HepG2 (cell line): ENCODE measurements at regions not wholly inside any gene's neighbourhood (a gene's known extent, or its start where the extent isn't known, plus 50 kb on each side); places are given as distances from the start of the nearest gene placed in this dataset.

Experiments
- ATAC-seq: fragments of 200-7000 bp; cut with Tn5 transposase; 3 replicates; pipeline ENCODE4 v1.9.1; 2020; ENCODE audit warnings: mild to moderate bottlenecking, moderate library complexity
- BruUV-seq: library from RNA; stranded (reverse); fragments of 400-500 nt; replicated peaks from 2 replicates; lab custom pipeline; 2021; lab: Mats Ljungman, UMichigan
- CTCF ChIA-PET: fragments of 300-600 bp; formaldehyde crosslinking; extraction: SDS; loops from one replicate; lab custom pipeline; 2021; ENCODE audit warnings: low total read pairs, inconsistent platforms, low intra/inter-chr PET ratio; lab: Yijun Ruan, JAX
- POLR2A ChIA-PET: fragments of 350-600 bp; sonication (Branson Sonifier 250); formaldehyde crosslinking; loops from one replicate; lab custom pipeline; 2020; ENCODE audit warnings: antibody characterized with exemption, inconsistent platforms; lab: Yijun Ruan, JAX
- DNase-seq: peaks from one replicate; pipeline ENCODE4 v3.0.0-alpha.2; 2015; ENCODE audit warnings: low spot score
- FAIRE-seq: peaks from 3 replicates; lab custom pipeline; 2011; peaks lifted over from hg19 to GRCh38; lab: Jason Lieb, UNC
- H2AFZ ChIP-seq: one replicate; pipeline ENCODE4 v1.6.1; 2011; ENCODE audit warnings: low read length, inconsistent platforms
- H3K27ac ChIP-seq: fragments of 300-600 bp; 3 replicates; pipeline ENCODE4 v1.8.0; 2011; ENCODE audit warnings: mixed run types, mild to moderate bottlenecking, mixed read lengths, low read length, inconsistent platforms; ENCODE audit not compliant: insufficient read depth; ENCODE audit errors: extremely low read length
- H3K27me3 ChIP-seq, 2 experiments: fragments of 200-600 bp in 1 of 2; 2 replicates in 1 of 2; 3 replicates in 1 of 2; pipeline versions ENCODE4 v1.6.0 to v1.8.0; 2011; ENCODE audit warnings: low read length in 2 of 2, mild to moderate bottlenecking in 2 of 2, moderate library complexity in 2 of 2, inconsistent platforms in 1 of 2; ENCODE audit not compliant: insufficient read depth in 2 of 2, control insufficient read depth in 1 of 2
- H3K36me3 ChIP-seq, 2 experiments: fragments of 200-600 bp in 1 of 2; replicated peaks in 1 of 2; 2 replicates in 1 of 2; 3 replicates in 1 of 2; pipeline versions ENCODE4 v1.5.1 to v1.8.0; 2011; ENCODE audit warnings: low read length in 2 of 2, inconsistent platforms in 1 of 2; ENCODE audit not compliant: insufficient read depth in 2 of 2, control insufficient read depth in 1 of 2
- H3K4me1 ChIP-seq: 2 replicates; pipeline ENCODE4 v1.5.1; 2012; ENCODE audit warnings: low read length, inconsistent platforms; ENCODE audit not compliant: insufficient read depth
- H3K4me2 ChIP-seq: 2 replicates; pipeline ENCODE4 v1.6.0; 2011; ENCODE audit warnings: low read depth, low read length, inconsistent platforms
- H3K4me3 ChIP-seq, 3 experiments: fragments of 200-600 bp in 1 of 3; sonication (generic), shearing (Covaris generic) in 1 of 3; replicated peaks in 1 of 3; 2 replicates each; pipeline ENCODE4 v1.5.1; 2011 to 2016; ENCODE audit warnings: low read length in 3 of 3, inconsistent platforms in 2 of 3, low read depth in 2 of 3, mild to moderate bottlenecking in 2 of 3, control low read depth in 1 of 3, mixed read lengths in 1 of 3; ENCODE audit not compliant: insufficient read depth in 1 of 3
- H3K79me2 ChIP-seq: one replicate; pipeline ENCODE4 v1.6.1; 2011; ENCODE audit warnings: low read length, inconsistent platforms; ENCODE audit not compliant: insufficient read depth
- H3K9ac ChIP-seq: 2 replicates; pipeline ENCODE4 v1.6.0; 2011; ENCODE audit warnings: mild to moderate bottlenecking, low read depth, low read length, inconsistent platforms; ENCODE audit not compliant: insufficient read depth
- H3K9me3 ChIP-seq: 2 replicates; pipeline ENCODE4 v1.5.1; 2012; ENCODE audit warnings: mild to moderate bottlenecking, low read length
- H4K20me1 ChIP-seq: 2 replicates; pipeline ENCODE4 v1.6.0; 2011; ENCODE audit warnings: inconsistent platforms, mild to moderate bottlenecking, low read length, moderate library complexity; ENCODE audit not compliant: insufficient read depth
- ATRX ChIP-seq: sonication (generic); formaldehyde crosslinking; IDR thresholded peaks from 2 replicates; pipeline ENCODE4 v1.4.0; 2020; ENCODE audit warnings: missing genetic modification reagents, borderline replicate concordance
- CEBPB ChIP-seq: IDR thresholded peaks from 2 replicates; pipeline ENCODE4 v1.6.1; 2011; ENCODE audit warnings: low read depth, low read length, improper control_type of control experiment, borderline replicate concordance
- MAZ ChIP-seq, 2 experiments: sonication (generic) in 1 of 2; formaldehyde crosslinking in 1 of 2; IDR thresholded peaks; 2 replicates each; pipeline versions ENCODE4 v1.5.0 to v1.6.1; 2012 to 2020; ENCODE audit warnings: low read depth in 2 of 2, mild to moderate bottlenecking in 2 of 2, borderline replicate concordance in 1 of 2, improper control_type of control experiment in 1 of 2, low read length in 1 of 2, missing genetic modification reagents in 1 of 2, moderate library complexity in 1 of 2
- ONECUT2 ChIP-seq: sonication (generic); formaldehyde crosslinking; IDR thresholded peaks from 2 replicates; pipeline ENCODE4 v1.4.0; 2020; ENCODE audit warnings: missing genetic modification reagents
- PCBP1 ChIP-seq: fragments of 200-400 bp; formaldehyde crosslinking; IDR thresholded peaks from 2 replicates; pipeline ENCODE4 v1.6.1; 2017; ENCODE audit warnings: mild to moderate bottlenecking, low read depth, low read length, borderline replicate concordance
- RFX1 ChIP-seq: fragments of 450-650 bp; IDR thresholded peaks from 2 replicates; pipeline ENCODE4 v1.6.1; 2017
- ZNF672 ChIP-seq: sonication (generic); formaldehyde crosslinking; IDR thresholded peaks from 2 replicates; pipeline ENCODE4 v1.8.1; 2022; ENCODE audit warnings: missing genetic modification reagents
- ZNF841 ChIP-seq: sonication (generic); formaldehyde crosslinking; IDR thresholded peaks from 2 replicates; pipeline ENCODE4 v1.8.1; 2023; ENCODE audit warnings: missing genetic modification reagents, borderline replicate concordance
- WGBS: methylation state at CpG from one replicate; pipeline ENCODE4 v1.1.6; 2017; ENCODE audit warnings: low lambda C conversion rate; 5-methylcytosine and 5-hydroxymethylcytosine counted together
- in situ Hi-C: cut with HindIII; loops from 2 replicates; pipeline ENCODE4 v1.10.0; 2017; ENCODE audit warnings: low pct_unique_long_range_greater_than_20kb; ENCODE audit not compliant: extremely low pct_ligation_motif_present
- intact Hi-C: fragments of 100-400 bp; cut with micrococcal nuclease; formaldehyde crosslinking; loops from one replicate; pipeline ENCODE4 v1.10.0; 2022; ENCODE audit not compliant: unreplicated experiment
- TF ChIP-seq, protein P1 (sequence below): sonication (generic); formaldehyde crosslinking; conservative IDR thresholded peaks from 2 replicates; pipeline ENCODE4 v1.4.0; 2020; ENCODE audit warnings: mild to moderate bottlenecking, missing genetic modification reagents, moderate library complexity
- TF ChIP-seq, protein P2 (sequence below): sonication (generic); formaldehyde crosslinking; IDR thresholded peaks from 2 replicates; pipeline ENCODE4 v1.4.0; 2020; ENCODE audit warnings: missing genetic modification reagents
- TF ChIP-seq, protein P3 (sequence below): IDR thresholded peaks from 2 replicates; pipeline ENCODE4 v1.6.1; 2018; ENCODE audit warnings: missing genetic modification reagents
- TF ChIP-seq, protein P4 (sequence below): IDR thresholded peaks from 2 replicates; pipeline ENCODE4 v1.6.1; 2016; ENCODE audit warnings: missing genetic modification reagents, missing compliant biosample characterization
- TF ChIP-seq, protein P5 (sequence below): sonication (generic); formaldehyde crosslinking; IDR thresholded peaks from 2 replicates; pipeline ENCODE4 v1.4.0; 2020; ENCODE audit warnings: mild to moderate bottlenecking, missing genetic modification reagents
- TF ChIP-seq, protein P6 (sequence below): sonication (generic); formaldehyde crosslinking; IDR thresholded peaks from 2 replicates; pipeline ENCODE4 v1.5.0; 2020; ENCODE audit warnings: missing genetic modification reagents

DNA sequence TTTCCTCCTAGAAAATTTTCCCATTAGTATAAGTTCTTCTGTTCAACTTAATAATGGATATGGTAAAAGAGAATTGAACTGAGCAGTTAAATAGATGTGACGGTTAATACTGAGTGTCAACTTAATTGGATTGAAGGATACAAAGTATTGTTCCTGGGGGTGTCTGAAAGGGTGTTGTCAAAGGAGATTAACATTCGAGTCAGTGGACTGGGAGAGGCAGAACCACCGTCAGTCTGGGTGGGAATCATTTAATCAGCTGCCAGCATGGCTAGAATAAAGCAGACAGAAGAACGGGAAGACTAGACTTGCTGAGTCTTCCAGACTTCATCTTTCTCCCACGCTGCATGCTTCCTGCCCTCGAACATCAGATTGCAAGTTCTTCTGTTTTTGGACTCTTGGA is 689.6 kb upstream of the CDH10 start (continued):
- TF ChIP-seq, protein P1, sequence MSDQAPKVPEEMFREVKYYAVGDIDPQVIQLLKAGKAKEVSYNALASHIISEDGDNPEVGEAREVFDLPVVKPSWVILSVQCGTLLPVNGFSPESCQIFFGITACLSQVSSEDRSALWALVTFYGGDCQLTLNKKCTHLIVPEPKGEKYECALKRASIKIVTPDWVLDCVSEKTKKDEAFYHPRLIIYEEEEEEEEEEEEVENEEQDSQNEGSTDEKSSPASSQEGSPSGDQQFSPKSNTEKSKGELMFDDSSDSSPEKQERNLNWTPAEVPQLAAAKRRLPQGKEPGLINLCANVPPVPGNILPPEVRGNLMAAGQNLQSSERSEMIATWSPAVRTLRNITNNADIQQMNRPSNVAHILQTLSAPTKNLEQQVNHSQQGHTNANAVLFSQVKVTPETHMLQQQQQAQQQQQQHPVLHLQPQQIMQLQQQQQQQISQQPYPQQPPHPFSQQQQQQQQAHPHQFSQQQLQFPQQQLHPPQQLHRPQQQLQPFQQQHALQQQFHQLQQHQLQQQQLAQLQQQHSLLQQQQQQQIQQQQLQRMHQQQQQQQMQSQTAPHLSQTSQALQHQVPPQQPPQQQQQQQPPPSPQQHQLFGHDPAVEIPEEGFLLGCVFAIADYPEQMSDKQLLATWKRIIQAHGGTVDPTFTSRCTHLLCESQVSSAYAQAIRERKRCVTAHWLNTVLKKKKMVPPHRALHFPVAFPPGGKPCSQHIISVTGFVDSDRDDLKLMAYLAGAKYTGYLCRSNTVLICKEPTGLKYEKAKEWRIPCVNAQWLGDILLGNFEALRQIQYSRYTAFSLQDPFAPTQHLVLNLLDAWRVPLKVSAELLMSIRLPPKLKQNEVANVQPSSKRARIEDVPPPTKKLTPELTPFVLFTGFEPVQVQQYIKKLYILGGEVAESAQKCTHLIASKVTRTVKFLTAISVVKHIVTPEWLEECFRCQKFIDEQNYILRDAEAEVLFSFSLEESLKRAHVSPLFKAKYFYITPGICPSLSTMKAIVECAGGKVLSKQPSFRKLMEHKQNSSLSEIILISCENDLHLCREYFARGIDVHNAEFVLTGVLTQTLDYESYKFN (CRISPR knock-in tag) = no peak
- TF ChIP-seq, protein P2, sequence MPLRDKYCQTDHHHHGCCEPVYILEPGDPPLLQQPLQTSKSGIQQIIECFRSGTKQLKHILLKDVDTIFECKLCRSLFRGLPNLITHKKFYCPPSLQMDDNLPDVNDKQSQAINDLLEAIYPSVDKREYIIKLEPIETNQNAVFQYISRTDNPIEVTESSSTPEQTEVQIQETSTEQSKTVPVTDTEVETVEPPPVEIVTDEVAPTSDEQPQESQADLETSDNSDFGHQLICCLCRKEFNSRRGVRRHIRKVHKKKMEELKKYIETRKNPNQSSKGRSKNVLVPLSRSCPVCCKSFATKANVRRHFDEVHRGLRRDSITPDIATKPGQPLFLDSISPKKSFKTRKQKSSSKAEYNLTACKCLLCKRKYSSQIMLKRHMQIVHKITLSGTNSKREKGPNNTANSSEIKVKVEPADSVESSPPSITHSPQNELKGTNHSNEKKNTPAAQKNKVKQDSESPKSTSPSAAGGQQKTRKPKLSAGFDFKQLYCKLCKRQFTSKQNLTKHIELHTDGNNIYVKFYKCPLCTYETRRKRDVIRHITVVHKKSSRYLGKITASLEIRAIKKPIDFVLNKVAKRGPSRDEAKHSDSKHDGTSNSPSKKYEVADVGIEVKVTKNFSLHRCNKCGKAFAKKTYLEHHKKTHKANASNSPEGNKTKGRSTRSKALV = no peak

DNA sequence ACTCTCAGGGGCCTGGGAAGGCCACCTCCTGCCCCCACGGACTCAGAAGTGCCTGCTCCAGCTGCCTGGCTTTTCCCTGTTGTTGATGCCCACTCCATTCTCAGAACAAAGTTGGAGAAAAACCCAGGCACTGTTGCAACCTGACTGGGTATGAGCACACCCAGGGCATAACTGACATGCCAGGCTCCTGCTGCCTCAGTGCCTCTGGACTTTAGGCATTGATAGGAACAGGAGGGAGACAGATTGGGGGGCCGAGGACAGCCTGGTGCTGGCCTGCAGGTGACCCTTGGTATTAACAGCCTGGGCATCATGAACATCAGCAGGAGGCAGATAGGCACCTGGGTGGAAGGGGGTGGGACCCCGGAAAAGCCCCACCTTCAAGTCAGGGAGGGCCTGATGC is 685.9 kb upstream of the CDH10 start:
- no peak overlapping the region for H3K9ac ChIP-seq
- DNase-seq (no peak), FAIRE-seq (no peak), ATAC-seq (no peak)
- H2AFZ ChIP-seq = no peak overlapping the region
- no peaks in the 10 kb centered on the region for H3K79me2 ChIP-seq
- H3K27ac ChIP-seq = no peak overlapping the region
- no peaks in the 10 kb centered on the region; a peak in 1 of 5 replicates for H3K27me3 ChIP-seq
- no peak overlapping the region for H3K4me3 ChIP-seq
- in situ Hi-C loops = no loop called here
- 0% methylated on average over 2 of the region's 3 CpGs for WGBS
- intact Hi-C loops = no loop called here
- peaks cover 21% of the 10 kb centered on the region; the same call in 1 of the 2 replicates for H3K9me3 ChIP-seq
- no TSS peak for BruUV-seq
- H3K4me1 ChIP-seq = no peaks in the 10 kb centered on the region
- H3K36me3 ChIP-seq = no peaks in the 10 kb centered on the region
- no peaks in the 10 kb centered on the region for H4K20me1 ChIP-seq
- ChIA-PET CTCF (no interaction called here), POLR2A (no interaction called here)
- H3K4me2 ChIP-seq = no peak overlapping the region
- TF ChIP-seq CEBPB (no peak), ZNF672 (CRISPR knock-in tag) (no peak), ATRX (CRISPR knock-in tag) (no peak), RFX1 (no peak), ZNF841 (no peak), PCBP1 (no peak), ONECUT2 (CRISPR knock-in tag) (no peak), MAZ (IDR thresholded peaks at IDR 0.05; ENCODE audit: borderline replicate concordance, low read depth, low read length) (no peak), MAZ (CRISPR knock-in tag; IDR thresholded peaks at IDR 0.05; ENCODE audit: low read depth) (no peak)
- TF ChIP-seq, protein P3, sequence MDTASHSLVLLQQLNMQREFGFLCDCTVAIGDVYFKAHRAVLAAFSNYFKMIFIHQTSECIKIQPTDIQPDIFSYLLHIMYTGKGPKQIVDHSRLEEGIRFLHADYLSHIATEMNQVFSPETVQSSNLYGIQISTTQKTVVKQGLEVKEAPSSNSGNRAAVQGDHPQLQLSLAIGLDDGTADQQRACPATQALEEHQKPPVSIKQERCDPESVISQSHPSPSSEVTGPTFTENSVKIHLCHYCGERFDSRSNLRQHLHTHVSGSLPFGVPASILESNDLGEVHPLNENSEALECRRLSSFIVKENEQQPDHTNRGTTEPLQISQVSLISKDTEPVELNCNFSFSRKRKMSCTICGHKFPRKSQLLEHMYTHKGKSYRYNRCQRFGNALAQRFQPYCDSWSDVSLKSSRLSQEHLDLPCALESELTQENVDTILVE (CRISPR knock-in tag) = no peak
- TF ChIP-seq, protein P4, sequence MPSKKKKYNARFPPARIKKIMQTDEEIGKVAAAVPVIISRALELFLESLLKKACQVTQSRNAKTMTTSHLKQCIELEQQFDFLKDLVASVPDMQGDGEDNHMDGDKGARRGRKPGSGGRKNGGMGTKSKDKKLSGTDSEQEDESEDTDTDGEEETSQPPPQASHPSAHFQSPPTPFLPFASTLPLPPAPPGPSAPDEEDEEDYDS = no peak
- TF ChIP-seq, protein P5, sequence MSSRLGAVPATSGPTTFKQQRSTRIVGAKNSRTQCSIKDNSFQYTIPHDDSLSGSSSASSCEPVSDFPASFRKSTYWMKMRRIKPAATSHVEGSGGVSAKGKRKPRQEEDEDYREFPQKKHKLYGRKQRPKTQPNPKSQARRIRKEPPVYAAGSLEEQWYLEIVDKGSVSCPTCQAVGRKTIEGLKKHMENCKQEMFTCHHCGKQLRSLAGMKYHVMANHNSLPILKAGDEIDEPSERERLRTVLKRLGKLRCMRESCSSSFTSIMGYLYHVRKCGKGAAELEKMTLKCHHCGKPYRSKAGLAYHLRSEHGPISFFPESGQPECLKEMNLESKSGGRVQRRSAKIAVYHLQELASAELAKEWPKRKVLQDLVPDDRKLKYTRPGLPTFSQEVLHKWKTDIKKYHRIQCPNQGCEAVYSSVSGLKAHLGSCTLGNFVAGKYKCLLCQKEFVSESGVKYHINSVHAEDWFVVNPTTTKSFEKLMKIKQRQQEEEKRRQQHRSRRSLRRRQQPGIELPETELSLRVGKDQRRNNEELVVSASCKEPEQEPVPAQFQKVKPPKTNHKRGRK (CRISPR knock-in tag) = no peak
- TF ChIP-seq, protein P6, sequence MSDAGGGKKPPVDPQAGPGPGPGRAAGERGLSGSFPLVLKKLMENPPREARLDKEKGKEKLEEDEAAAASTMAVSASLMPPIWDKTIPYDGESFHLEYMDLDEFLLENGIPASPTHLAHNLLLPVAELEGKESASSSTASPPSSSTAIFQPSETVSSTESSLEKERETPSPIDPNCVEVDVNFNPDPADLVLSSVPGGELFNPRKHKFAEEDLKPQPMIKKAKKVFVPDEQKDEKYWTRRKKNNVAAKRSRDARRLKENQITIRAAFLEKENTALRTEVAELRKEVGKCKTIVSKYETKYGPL (CRISPR knock-in tag) = no peak
